Caco-2 (cell line): ENCODE measurements at regions not wholly inside any gene's neighbourhood (a gene's known extent, or its start where the extent isn't known, plus 50 kb on each side); places are given as distances from the start of the nearest gene placed in this dataset.

Experiments
- BruUV-seq: library from RNA; stranded (reverse); fragments of 400-500 nt; replicated peaks from 2 replicates; lab custom pipeline; 2021; lab: Mats Ljungman, UMichigan
- CTCF ChIA-PET: fragments of 300-600 bp; sonication (Branson Sonifier 250); formaldehyde crosslinking; loops from one replicate; lab custom pipeline; 2022; ENCODE audit warnings: antibody characterized with exemption; lab: Charles Lee
- POLR2A ChIA-PET: fragments of 300-600 bp; sonication (Branson Sonifier 250); formaldehyde crosslinking; loops from one replicate; lab custom pipeline; 2022; ENCODE audit warnings: antibody characterized with exemption; lab: Charles Lee
- DNase-seq, 2 experiments: peaks; one replicate each; pipeline versions ENCODE4 v3.0.0 to v3.0.0-alpha.2; 2020 to 2022
- H3K27me3 ChIP-seq: replicated peaks from 2 replicates; pipeline ENCODE4 v1.6.0; 2011; ENCODE audit warnings: low read length; ENCODE audit not compliant: control insufficient read depth, insufficient read depth
- H3K36me3 ChIP-seq: 2 replicates; pipeline ENCODE4 v1.5.1; 2011; ENCODE audit warnings: low read length; ENCODE audit not compliant: control insufficient read depth, insufficient read depth
- H3K4me1 ChIP-seq: fragments of 250-450 bp; sonication (Bioruptor Pico); 2 replicates; pipeline ENCODE4 v1.5.1; 2020; ENCODE audit warnings: mild to moderate bottlenecking
- H3K4me3 ChIP-seq: 2 replicates; pipeline ENCODE4 v1.5.1; 2011; ENCODE audit warnings: low read depth, mild to moderate bottlenecking, control low read depth, low read length
- H3K9me3 ChIP-seq: fragments of 250-450 bp; sonication (Bioruptor Pico); 2 replicates; pipeline ENCODE4 v1.5.1; 2020; ENCODE audit warnings: mild to moderate bottlenecking, moderate library complexity
- H3K27ac Mint-ChIP-seq: one replicate; pipeline ENCODE4 v1.8.0; 2022; ENCODE audit warnings: mixed read lengths; ENCODE audit not compliant: unreplicated experiment
- H3K27me3 Mint-ChIP-seq: one replicate; pipeline ENCODE4 v1.8.0; 2022; ENCODE audit warnings: mixed read lengths; ENCODE audit not compliant: insufficient read depth, unreplicated experiment
- H3K36me3 Mint-ChIP-seq: one replicate; pipeline ENCODE4 v1.8.0; 2022; ENCODE audit warnings: mild to moderate bottlenecking, mixed read lengths; ENCODE audit not compliant: insufficient read depth, unreplicated experiment
- H3K4me1 Mint-ChIP-seq: one replicate; pipeline ENCODE4 v1.8.0; 2022; ENCODE audit warnings: low read depth, mixed read lengths; ENCODE audit not compliant: unreplicated experiment
- H3K4me3 Mint-ChIP-seq: one replicate; pipeline ENCODE4 v1.8.0; 2022; ENCODE audit warnings: mild to moderate bottlenecking, moderate library complexity, mixed read lengths; ENCODE audit not compliant: unreplicated experiment
- H3K9me3 Mint-ChIP-seq: one replicate; pipeline ENCODE4 v1.8.0; 2022; ENCODE audit warnings: mixed read lengths; ENCODE audit not compliant: unreplicated experiment
- CTCF ChIP-seq, 2 experiments: fragments of 200-600 bp in 1 of 2; IDR thresholded peaks; 1 replicate in 1 of 2; 2 replicates in 1 of 2; pipeline versions ENCODE4 v1.5.1 to v1.8.0; 2011 to 2022; ENCODE audit warnings: antibody characterized with exemption in 1 of 2, control low read depth in 1 of 2, inconsistent platforms in 1 of 2, low read depth in 1 of 2, low read length in 1 of 2, mild to moderate bottlenecking in 1 of 2, moderate library complexity in 1 of 2; ENCODE audit not compliant: insufficient read depth in 1 of 2, severe bottlenecking in 1 of 2, unreplicated experiment in 1 of 2
- intact Hi-C: fragments of 100-400 bp; cut with micrococcal nuclease; formaldehyde crosslinking; loops from one replicate; pipeline ENCODE4 v1.10.0; 2022; ENCODE audit not compliant: unreplicated experiment

- H3K27me3 ChIP-seq = no peaks in the 10 kb centered on the region
- peaks cover 3% of the 10 kb centered on the region; the same call in 1 of the 2 replicates for H3K9me3 ChIP-seq
- no TSS peak for BruUV-seq
- intact Hi-C loops = no loop called here
- H3K4me3 ChIP-seq = no peak overlapping the region
- CTCF ChIA-PET = no interaction called here
- no peaks in the 10 kb centered on the region for H3K36me3 ChIP-seq
- no peak overlapping the region for H3K27ac Mint-ChIP-seq
- no peak for TF ChIP-seq CTCF (IDR thresholded peaks at IDR 0.05; ENCODE audit: insufficient read depth in 1 of 2, low read depth in 1 of 2, low read length in 1 of 2, severe bottlenecking in 1 of 2, unreplicated experiment in 1 of 2)
- peaks cover 3% of the 10 kb centered on the region for H3K27me3 Mint-ChIP-seq
- no peak overlapping the region for H3K4me3 Mint-ChIP-seq
- POLR2A ChIA-PET = no interaction called here
- no peaks in the 10 kb centered on the region for H3K4me1 Mint-ChIP-seq
- peaks cover 5% of the 10 kb centered on the region; the same call in 1 of the 2 replicates for H3K4me1 ChIP-seq
- no peak for DNase-seq
- no peaks in the 10 kb centered on the region for H3K36me3 Mint-ChIP-seq
- H3K9me3 Mint-ChIP-seq = no peaks in the 10 kb centered on the region
Observed at GRCh38 chr2:46827274-46828134, 88.1 kb downstream of the MCFD2 start.

GRCh38 chr2:46826569-46827245 lies 88.9 kb downstream of the MCFD2 start:
- H3K9me3 ChIP-seq = peaks cover 3% of the 10 kb centered on the region; the same call in 1 of the 2 replicates
- peaks cover 5% of the 10 kb centered on the region; the same call in 1 of the 2 replicates for H3K4me1 ChIP-seq
- Mint-ChIP-seq H3K4me1 (no peaks in the 10 kb centered on the region), H3K4me3 (no peak overlapping the region), H3K36me3 (no peaks in the 10 kb centered on the region), H3K27me3 (peaks cover 3% of the 10 kb centered on the region), H3K27ac (no peak overlapping the region), H3K9me3 (no peaks in the 10 kb centered on the region)
- POLR2A ChIA-PET = no interaction called here
- no peaks in the 10 kb centered on the region for H3K36me3 ChIP-seq
- CTCF ChIA-PET = no interaction called here
- no peak for TF ChIP-seq CTCF (IDR thresholded peaks at IDR 0.05; ENCODE audit: insufficient read depth in 1 of 2, low read depth in 1 of 2, low read length in 1 of 2, severe bottlenecking in 1 of 2, unreplicated experiment in 1 of 2)
- no TSS peak for BruUV-seq
- no peak for DNase-seq
- no peaks in the 10 kb centered on the region for H3K27me3 ChIP-seq
- no peak overlapping the region for H3K4me3 ChIP-seq
- intact Hi-C loops = no loop called here

GRCh38 chr2:46825939-46826568 lies 89.6 kb downstream of the MCFD2 start:
- H3K36me3 Mint-ChIP-seq = no peaks in the 10 kb centered on the region
- ChIA-PET POLR2A (no interaction called here), CTCF (no interaction called here)
- intact Hi-C loops = no loop called here
- H3K9me3 Mint-ChIP-seq = no peaks in the 10 kb centered on the region
- Histone ChIP-seq H3K9me3 (peaks cover 3% of the 10 kb centered on the region; the same call in 1 of the 2 replicates), H3K4me3 (no peak overlapping the region), H3K27me3 (no peaks in the 10 kb centered on the region), H3K36me3 (no peaks in the 10 kb centered on the region), H3K4me1 (peaks cover 2% of the 10 kb centered on the region; the same call in 1 of the 2 replicates)
- H3K4me3 Mint-ChIP-seq = no peak overlapping the region
- H3K27ac Mint-ChIP-seq = no peak overlapping the region
- peaks cover 3% of the 10 kb centered on the region for H3K27me3 Mint-ChIP-seq
- no peak for TF ChIP-seq CTCF (IDR thresholded peaks at IDR 0.05; ENCODE audit: insufficient read depth in 1 of 2, low read depth in 1 of 2, low read length in 1 of 2, severe bottlenecking in 1 of 2, unreplicated experiment in 1 of 2)
- no peaks in the 10 kb centered on the region for H3K4me1 Mint-ChIP-seq
- BruUV-seq = no TSS peak
- DNase-seq = no peak
